GM19240 (cell line): ENCODE measurements at regions not wholly inside any gene's neighbourhood (a gene's known extent, or its start where the extent isn't known, plus 50 kb on each side); places are given as distances from the start of the nearest gene placed in this dataset.

Experiments
- DNase-seq: peaks from one replicate; pipeline ENCODE4 v3.0.0; 2011; ENCODE audit warnings: low spot score; ENCODE audit not compliant: insufficient read length

- peak; percentile 19 for DNase-seq
Measured at GRCh38 chr9:90287567-90288274, 354.9 kb downstream of the DIRAS2 start.

GRCh38 chr9:90288275-90288639, 354.4 kb downstream of the DIRAS2 start:
- no peak for DNase-seq

- DNase-seq: no peak
Measured at GRCh38 chr9:90290716-90291485, 351.7 kb downstream of the DIRAS2 start.

- no peak for DNase-seq
Measured at GRCh38 chr9:90296539-90296938, 346.1 kb downstream of the DIRAS2 start.

- no peak for DNase-seq
Measured at GRCh38 chr9:90299968-90300367, 342.7 kb downstream of the DIRAS2 start.

GRCh38 chr9:90300611-90301276, 341.9 kb downstream of the DIRAS2 start:
- no peak for DNase-seq

- no peak for DNase-seq
Measured at GRCh38 chr9:90301277-90301653, 341.4 kb downstream of the DIRAS2 start.

- DNase-seq: no peak
Measured at GRCh38 chr9:90303655-90304054, 339.0 kb downstream of the DIRAS2 start.

GRCh38 chr9:90306158-90306557, 336.5 kb downstream of the DIRAS2 start:
- no peak for DNase-seq

- no peak for DNase-seq
Measured at GRCh38 chr9:90307167-90307833, 335.3 kb downstream of the DIRAS2 start.

- DNase-seq: no peak
Measured at GRCh38 chr9:90307891-90308290, 334.7 kb downstream of the DIRAS2 start.

- no peak for DNase-seq
Measured at GRCh38 chr9:90308691-90309090, 333.9 kb downstream of the DIRAS2 start.

- no peak for DNase-seq
Measured at GRCh38 chr9:90309809-90310520, 332.7 kb downstream of the DIRAS2 start.

- DNase-seq: no peak
Measured at GRCh38 chr9:90310521-90310876, 332.1 kb downstream of the DIRAS2 start.

GRCh38 chr9:90311811-90312210, 330.8 kb downstream of the DIRAS2 start:
- DNase-seq: no peak

GRCh38 chr9:90322296-90322695, 320.3 kb downstream of the DIRAS2 start:
- DNase-seq: no peak

- no peak for DNase-seq
Measured at GRCh38 chr9:90325913-90326653, 316.5 kb downstream of the DIRAS2 start.

GRCh38 chr9:90330231-90330630, 312.4 kb downstream of the DIRAS2 start:
- DNase-seq: no peak

- no peak for DNase-seq
Measured at GRCh38 chr9:90331826-90332575, 310.6 kb downstream of the DIRAS2 start.

GRCh38 chr9:90333226-90333625, 309.4 kb downstream of the DIRAS2 start:
- no peak for DNase-seq
